ENCODE measurements at regions not wholly inside any gene's neighbourhood (a gene's known extent, or its start where the extent isn't known, plus 50 kb on each side); places are given as distances from the start of the nearest gene placed in this dataset.

DNA sequence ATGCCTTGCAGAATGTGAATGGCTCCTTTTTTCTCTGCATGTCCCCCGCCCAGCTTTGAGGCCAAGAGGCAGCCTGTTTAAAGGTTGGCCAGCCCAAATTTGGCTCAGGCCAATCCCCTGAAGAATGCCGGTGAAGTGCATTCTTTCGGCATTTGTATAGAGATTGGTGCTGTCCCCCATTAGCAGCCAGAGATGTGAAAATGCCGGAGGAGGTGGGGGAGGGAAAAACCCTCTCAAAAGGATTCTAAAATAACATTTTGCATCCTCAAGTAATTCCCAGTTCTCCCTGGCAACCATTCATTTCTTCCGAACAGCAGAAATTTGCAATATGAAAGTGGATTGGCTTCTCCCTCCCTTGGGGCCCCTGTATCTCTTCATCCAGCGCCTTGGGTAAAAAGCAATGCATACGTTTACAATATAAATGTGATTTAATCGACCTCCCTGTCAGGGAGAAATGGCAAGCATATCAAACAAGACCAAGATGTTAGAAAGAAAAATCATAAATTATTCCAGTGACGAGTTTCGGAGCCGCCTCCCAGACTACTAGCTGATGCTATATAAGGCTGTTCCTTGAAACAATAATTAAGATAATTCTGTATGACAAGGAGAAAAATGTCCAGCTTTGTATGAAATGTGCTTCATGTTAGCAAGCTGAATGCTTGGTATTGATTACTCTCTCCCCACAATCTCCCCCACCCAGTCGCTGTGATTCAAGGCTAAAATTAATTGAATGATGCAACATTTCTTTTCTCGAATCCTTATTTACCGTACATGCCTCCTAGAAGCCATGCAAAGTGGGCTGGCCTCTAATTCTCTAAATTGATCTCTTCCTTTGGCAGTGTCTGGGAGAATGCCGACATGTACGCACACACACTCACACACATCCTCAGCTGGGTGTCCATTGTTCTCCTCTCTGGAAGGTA is 323.7 kb downstream of the RPS24 start:
- TF ChIP-seq, protein P1, sequence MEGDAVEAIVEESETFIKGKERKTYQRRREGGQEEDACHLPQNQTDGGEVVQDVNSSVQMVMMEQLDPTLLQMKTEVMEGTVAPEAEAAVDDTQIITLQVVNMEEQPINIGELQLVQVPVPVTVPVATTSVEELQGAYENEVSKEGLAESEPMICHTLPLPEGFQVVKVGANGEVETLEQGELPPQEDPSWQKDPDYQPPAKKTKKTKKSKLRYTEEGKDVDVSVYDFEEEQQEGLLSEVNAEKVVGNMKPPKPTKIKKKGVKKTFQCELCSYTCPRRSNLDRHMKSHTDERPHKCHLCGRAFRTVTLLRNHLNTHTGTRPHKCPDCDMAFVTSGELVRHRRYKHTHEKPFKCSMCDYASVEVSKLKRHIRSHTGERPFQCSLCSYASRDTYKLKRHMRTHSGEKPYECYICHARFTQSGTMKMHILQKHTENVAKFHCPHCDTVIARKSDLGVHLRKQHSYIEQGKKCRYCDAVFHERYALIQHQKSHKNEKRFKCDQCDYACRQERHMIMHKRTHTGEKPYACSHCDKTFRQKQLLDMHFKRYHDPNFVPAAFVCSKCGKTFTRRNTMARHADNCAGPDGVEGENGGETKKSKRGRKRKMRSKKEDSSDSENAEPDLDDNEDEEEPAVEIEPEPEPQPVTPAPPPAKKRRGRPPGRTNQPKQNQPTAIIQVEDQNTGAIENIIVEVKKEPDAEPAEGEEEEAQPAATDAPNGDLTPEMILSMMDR (IDR thresholded peaks at IDR 0.05) = no peak
- H3K27ac ChIP-seq = no peak overlapping the region
- no peak for ATAC-seq
- H3K9me3 ChIP-seq = no peaks in the 10 kb centered on the region
- H3K4me3 ChIP-seq = no peak overlapping the region
- no peaks in the 10 kb centered on the region for H3K27me3 ChIP-seq
- no peaks in the 10 kb centered on the region for H3K36me3 ChIP-seq
- peak in 1 of 6 donors; percentile 21 for DNase-seq
- intact Hi-C loops (cut with DNase I) = no loop called here
- no peaks in the 10 kb centered on the region for H3K4me1 ChIP-seq
- FAIRE-seq = no peak
- 61 to 65% methylated on average over 16 of the region's 16 CpGs for WGBS, 2 donors

DNA sequence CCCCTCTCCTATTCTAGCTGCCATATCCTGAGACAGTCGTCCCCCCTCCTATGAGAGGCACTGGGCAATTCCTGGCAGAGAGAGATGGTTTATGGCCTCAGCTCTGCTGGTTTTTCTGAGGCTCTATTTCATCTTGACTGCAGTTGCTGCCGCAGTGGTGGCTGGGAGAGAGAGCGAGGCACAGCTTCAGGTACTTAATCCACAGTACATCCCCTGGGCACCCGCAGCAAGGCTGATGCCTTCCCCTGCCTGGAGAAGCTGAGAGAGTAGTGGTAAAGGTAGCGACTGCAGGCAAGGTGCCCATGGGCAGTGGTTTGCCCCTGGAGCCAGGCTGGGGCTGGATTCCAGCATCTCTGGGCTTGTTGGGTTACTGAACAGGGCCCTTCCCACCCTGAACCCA is 324.7 kb downstream of the RPS24 start:
- WGBS, 2 donors = 85 to 97% methylated on average over 5 of the region's 5 CpGs
- ATAC-seq (no peak), FAIRE-seq (no peak), DNase-seq (peak in 1 of 6 donors; percentile 41)
- no peaks in the 10 kb centered on the region for H3K27me3 ChIP-seq
- H3K27ac ChIP-seq = no peak overlapping the region
- TF ChIP-seq, protein P1 (IDR thresholded peaks at IDR 0.05) = no peak
- H3K9me3 ChIP-seq = no peaks in the 10 kb centered on the region
- H3K4me1 ChIP-seq = no peaks in the 10 kb centered on the region
- intact Hi-C loops (cut with DNase I) = no loop called here
- H3K36me3 ChIP-seq = no peaks in the 10 kb centered on the region
- no peak overlapping the region for H3K4me3 ChIP-seq

DNA sequence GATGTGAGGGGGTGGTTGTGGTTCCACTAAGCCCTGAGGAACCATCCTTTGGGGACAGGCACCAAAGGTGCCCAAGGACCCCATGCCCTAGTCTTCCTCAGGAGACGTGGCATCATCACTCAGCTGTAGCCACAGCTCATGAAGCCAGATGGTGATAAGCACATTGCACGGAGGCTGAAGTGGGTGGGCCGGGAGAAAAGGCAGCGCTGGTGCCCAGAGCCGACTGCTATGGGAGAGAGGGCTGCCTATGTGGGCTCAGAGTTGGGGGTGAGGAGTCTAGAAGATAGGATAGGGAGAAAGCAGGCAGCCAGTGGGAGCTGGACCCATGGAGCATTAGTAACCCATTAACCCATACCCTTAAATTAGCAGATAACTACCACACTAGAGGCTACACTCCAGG is 325.3 kb downstream of the RPS24 start:
- no peak for ATAC-seq
- DNase-seq = peak in 1 of 6 donors; percentile 45
- WGBS, 2 donors = 82 to 93% methylated on average over 5 of the region's 5 CpGs
- H3K36me3 ChIP-seq = no peaks in the 10 kb centered on the region
- H3K4me1 ChIP-seq = no peaks in the 10 kb centered on the region
- no peak overlapping the region for H3K27ac ChIP-seq
- H3K9me3 ChIP-seq = no peaks in the 10 kb centered on the region
- intact Hi-C loops (cut with DNase I) = no loop called here
- H3K27me3 ChIP-seq = no peaks in the 10 kb centered on the region
- FAIRE-seq = no peak
- H3K4me3 ChIP-seq = no peak overlapping the region
- TF ChIP-seq, protein P1 (IDR thresholded peaks at IDR 0.05) = no peak

DNA sequence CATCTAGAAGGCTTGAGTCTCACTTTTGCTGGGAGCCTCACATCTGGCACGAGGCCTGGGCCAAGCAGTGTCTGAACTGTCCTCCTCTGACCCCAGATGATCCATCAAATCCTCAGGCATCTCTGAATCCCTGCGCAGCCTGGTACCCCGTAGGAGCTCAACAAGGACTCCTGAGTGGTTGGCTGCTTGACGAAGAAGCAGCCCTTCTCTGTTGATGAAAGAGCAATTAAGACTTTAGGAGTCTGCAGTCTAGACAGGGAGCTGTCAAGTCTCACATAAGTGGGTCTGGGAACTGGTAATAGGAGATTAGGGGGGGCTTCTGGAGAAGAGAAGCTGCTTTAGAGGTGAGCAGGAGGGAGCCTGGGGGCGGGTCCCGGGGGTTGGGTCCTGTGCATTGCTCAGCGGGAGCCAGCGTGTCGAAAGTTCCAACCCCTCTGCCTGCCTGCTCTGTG is 326.0 kb downstream of the RPS24 start:
- intact Hi-C loops (cut with DNase I) = no loop called here
- no peak for DNase-seq
- no peaks in the 10 kb centered on the region for H3K9me3 ChIP-seq
- no peak for ATAC-seq
- no peak for FAIRE-seq
- H3K27me3 ChIP-seq = no peaks in the 10 kb centered on the region
- H3K4me3 ChIP-seq = no peak overlapping the region
- TF ChIP-seq, protein P1 (IDR thresholded peaks at IDR 0.05) = no peak
- 70 to 73% methylated on average over 9 of the region's 9 CpGs for WGBS, 2 donors
- no peaks in the 10 kb centered on the region for H3K4me1 ChIP-seq
- no peaks in the 10 kb centered on the region for H3K36me3 ChIP-seq
- H3K27ac ChIP-seq = no peak overlapping the region

DNA sequence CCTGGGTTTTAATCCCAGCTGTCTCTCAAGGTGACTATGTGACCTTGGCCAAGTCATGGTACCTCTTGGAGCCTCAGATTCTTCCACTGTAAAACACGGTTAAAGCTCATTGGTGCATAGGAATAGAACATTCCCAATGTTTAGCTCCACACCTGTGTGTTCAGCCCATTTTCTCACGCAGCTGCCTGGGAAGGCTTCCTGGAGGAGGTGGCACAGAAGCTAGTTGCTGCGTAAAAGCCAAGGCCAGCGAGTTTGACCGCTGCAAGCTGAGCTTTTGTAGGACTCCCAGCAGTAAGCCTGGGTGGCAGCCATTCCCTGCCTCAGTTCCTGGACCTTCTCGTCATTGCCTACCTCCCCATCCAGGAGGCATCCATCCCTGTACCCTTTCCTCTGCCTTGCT is 326.6 kb downstream of the RPS24 start:
- H3K36me3 ChIP-seq = no peaks in the 10 kb centered on the region
- ATAC-seq = no peak
- DNase-seq = no peak
- H3K4me1 ChIP-seq = no peaks in the 10 kb centered on the region
- no peak for FAIRE-seq
- intact Hi-C loops (cut with DNase I) = no loop called here
- H3K4me3 ChIP-seq = no peak overlapping the region
- whole genome bisulfite sequencing, 2 donors = 80 to 82% methylated on average over 6 of the region's 6 CpGs
- no peaks in the 10 kb centered on the region for H3K9me3 ChIP-seq
- H3K27me3 ChIP-seq = no peaks in the 10 kb centered on the region
- TF ChIP-seq, protein P1 (IDR thresholded peaks at IDR 0.05) = no peak
- no peak overlapping the region for H3K27ac ChIP-seq

All from pancreas (tissue), 10 donors.